Astrocyte (in vitro differentiated cells and primary cell): ENCODE measurements at regions not wholly inside any gene's neighbourhood (a gene's known extent, or its start where the extent isn't known, plus 50 kb on each side); places are given as distances from the start of the nearest gene placed in this dataset.

ENCODE experiments used
- EZH2 ChIP-seq: IDR thresholded peaks from 2 replicates; pipeline ENCODE4 v1.6.1; 2012; ENCODE audit warnings: mild to moderate bottlenecking, low read length, inconsistent platforms; ENCODE audit not compliant: insufficient read depth
- TF ChIP-seq, protein P1 (sequence below): IDR thresholded peaks from 2 replicates; pipeline ENCODE4 v1.5.1; 2011; ENCODE audit warnings: low read depth, mild to moderate bottlenecking, inconsistent platforms, low read length, moderate library complexity; ENCODE audit not compliant: insufficient read depth

GRCh38 chr13:80965097-80965496 lies 624.2 kb upstream of the SPRY2 start:
- TF ChIP-seq, protein P1, sequence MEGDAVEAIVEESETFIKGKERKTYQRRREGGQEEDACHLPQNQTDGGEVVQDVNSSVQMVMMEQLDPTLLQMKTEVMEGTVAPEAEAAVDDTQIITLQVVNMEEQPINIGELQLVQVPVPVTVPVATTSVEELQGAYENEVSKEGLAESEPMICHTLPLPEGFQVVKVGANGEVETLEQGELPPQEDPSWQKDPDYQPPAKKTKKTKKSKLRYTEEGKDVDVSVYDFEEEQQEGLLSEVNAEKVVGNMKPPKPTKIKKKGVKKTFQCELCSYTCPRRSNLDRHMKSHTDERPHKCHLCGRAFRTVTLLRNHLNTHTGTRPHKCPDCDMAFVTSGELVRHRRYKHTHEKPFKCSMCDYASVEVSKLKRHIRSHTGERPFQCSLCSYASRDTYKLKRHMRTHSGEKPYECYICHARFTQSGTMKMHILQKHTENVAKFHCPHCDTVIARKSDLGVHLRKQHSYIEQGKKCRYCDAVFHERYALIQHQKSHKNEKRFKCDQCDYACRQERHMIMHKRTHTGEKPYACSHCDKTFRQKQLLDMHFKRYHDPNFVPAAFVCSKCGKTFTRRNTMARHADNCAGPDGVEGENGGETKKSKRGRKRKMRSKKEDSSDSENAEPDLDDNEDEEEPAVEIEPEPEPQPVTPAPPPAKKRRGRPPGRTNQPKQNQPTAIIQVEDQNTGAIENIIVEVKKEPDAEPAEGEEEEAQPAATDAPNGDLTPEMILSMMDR = no peak
- no peak for TF ChIP-seq EZH2
